ENCODE measurements at regions not wholly inside any gene's neighbourhood (a gene's known extent, or its start where the extent isn't known, plus 50 kb on each side); places are given as distances from the start of the nearest gene placed in this dataset.

DNA sequence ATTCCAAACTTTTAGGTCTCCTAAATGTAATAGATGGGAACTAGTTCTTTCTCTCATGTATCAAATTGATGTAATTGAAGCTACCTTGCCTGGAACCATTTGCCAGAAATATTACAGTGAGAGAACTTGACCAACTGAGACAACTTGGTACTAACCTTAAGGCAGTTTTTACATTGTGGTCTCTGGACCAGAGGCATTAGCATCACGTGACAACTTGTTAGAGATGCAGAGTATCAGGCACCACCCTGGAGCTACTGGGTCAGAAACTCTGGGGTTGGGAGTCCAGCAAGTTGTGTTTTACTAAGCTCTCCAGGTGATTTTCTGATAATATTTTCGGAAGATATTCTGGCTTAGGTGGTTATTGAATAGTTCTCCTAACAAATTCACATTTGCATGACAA lies 982.1 kb upstream of the SLC35B3 start:
- Histone ChIP-seq H3K4me1 (ENCODE audit: control insufficient read depth in 3 of 3, insufficient read depth in 2 of 3, low read depth in 1 of 3, low read length in 2 of 3) (no peaks in the 10 kb centered on the region), H3K27me3 (ENCODE audit: control insufficient read depth in 3 of 3, insufficient read depth in 3 of 3, low read length in 3 of 3) (no peaks in the 10 kb centered on the region), H3K9me3 (ENCODE audit: control insufficient read depth in 2 of 2, insufficient read depth in 1 of 2, low read depth in 1 of 2, low read length in 1 of 2) (no peaks in the 10 kb centered on the region), H3K27ac (ENCODE audit: low read depth in 1 of 3, low read length in 2 of 3) (no peak overlapping the region), H3K4me3 (ENCODE audit: low read depth in 1 of 3, low read length in 3 of 3) (no peak overlapping the region), H3K36me3 (ENCODE audit: control insufficient read depth in 3 of 3, insufficient read depth in 2 of 3, low read depth in 1 of 3, low read length in 3 of 3) (no peaks in the 10 kb centered on the region)
- WGBS, 3 donors = 56 to 72% (median 70%) methylated on average over 2 of the region's 2 CpGs
- no peak for DNase-seq
- FAIRE-seq = no peak

DNA sequence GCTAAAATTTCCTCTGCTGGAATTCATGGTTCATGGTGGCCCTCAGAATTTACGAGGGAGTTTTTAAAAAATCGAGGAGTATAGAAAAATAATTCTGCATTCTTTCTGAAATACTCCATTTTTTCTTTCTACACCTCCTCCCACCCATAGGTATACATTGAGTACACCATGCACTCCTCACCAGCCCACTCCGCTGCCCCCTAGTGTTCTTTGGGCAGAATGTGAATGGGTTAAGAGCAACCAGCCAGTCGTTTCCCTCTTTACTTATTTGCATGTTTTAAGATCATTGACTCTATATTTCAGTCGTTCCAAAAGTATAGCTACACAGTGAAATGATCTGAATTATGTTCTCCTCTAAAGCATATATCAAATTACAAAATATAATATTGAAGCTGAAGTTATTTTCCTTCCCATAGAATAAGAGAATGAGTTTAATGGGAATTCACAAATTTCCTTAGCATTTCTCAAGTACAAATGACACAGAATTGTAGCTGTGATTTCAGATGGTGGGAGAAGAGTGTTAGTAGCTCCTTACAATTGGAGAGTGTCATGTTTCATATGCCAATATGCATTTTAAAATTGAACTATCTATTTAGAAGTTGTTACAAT lies 977.7 kb upstream of the SLC35B3 start:
- FAIRE-seq (no peak), DNase-seq (peak in 1 of 2 donors; percentile 2)
- no peaks in the 10 kb centered on the region for H3K27me3 ChIP-seq (ENCODE audit: control insufficient read depth in 3 of 3, insufficient read depth in 3 of 3, low read length in 3 of 3)
- no peak overlapping the region for H3K4me3 ChIP-seq (ENCODE audit: low read depth in 1 of 3, low read length in 3 of 3)
- 26 to 32% (median 30%) methylated on average over 5 of the region's 5 CpGs for WGBS, 3 donors
- no peak overlapping the region for H3K27ac ChIP-seq (ENCODE audit: low read depth in 1 of 3, low read length in 2 of 3)
- no peaks in the 10 kb centered on the region for H3K36me3 ChIP-seq (ENCODE audit: control insufficient read depth in 3 of 3, insufficient read depth in 2 of 3, low read depth in 1 of 3, low read length in 3 of 3)
- no peaks in the 10 kb centered on the region for H3K9me3 ChIP-seq (ENCODE audit: control insufficient read depth in 2 of 2, insufficient read depth in 1 of 2, low read depth in 1 of 2, low read length in 1 of 2)
- no peaks in the 10 kb centered on the region for H3K4me1 ChIP-seq (ENCODE audit: control insufficient read depth in 3 of 3, insufficient read depth in 2 of 3, low read depth in 1 of 3, low read length in 2 of 3)

DNA sequence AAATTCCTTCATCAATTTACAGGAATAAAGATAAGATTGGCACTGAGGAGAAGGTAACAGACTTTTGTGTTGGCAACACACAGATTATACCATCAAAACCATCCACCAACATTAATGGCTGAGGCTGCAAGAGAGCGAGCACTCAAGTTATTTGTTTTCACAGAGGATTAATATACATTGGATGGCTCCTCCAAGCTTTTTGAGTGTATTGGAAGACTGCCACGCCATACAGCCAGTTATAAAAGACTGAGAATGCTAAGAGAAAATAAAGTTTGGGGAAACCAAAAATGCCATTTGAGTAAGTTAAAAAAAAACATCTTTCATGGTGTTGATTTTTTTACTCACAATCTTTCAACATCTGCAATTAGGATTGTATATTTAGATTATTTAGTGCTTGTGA lies 973.8 kb upstream of the SLC35B3 start:
- WGBS, 3 donors = 48 to 55% (median 54%) methylated on average over 2 of the region's 2 CpGs
- Histone ChIP-seq H3K27me3 (ENCODE audit: control insufficient read depth in 3 of 3, insufficient read depth in 3 of 3, low read length in 3 of 3) (no peaks in the 10 kb centered on the region), H3K9me3 (ENCODE audit: control insufficient read depth in 2 of 2, insufficient read depth in 1 of 2, low read depth in 1 of 2, low read length in 1 of 2) (no peaks in the 10 kb centered on the region), H3K36me3 (ENCODE audit: control insufficient read depth in 3 of 3, insufficient read depth in 2 of 3, low read depth in 1 of 3, low read length in 3 of 3) (no peaks in the 10 kb centered on the region), H3K27ac (ENCODE audit: low read depth in 1 of 3, low read length in 2 of 3) (no peak overlapping the region), H3K4me1 (ENCODE audit: control insufficient read depth in 3 of 3, insufficient read depth in 2 of 3, low read depth in 1 of 3, low read length in 2 of 3) (no peaks in the 10 kb centered on the region), H3K4me3 (ENCODE audit: low read depth in 1 of 3, low read length in 3 of 3) (no peak overlapping the region)
- FAIRE-seq (no peak), DNase-seq (no peak)

DNA sequence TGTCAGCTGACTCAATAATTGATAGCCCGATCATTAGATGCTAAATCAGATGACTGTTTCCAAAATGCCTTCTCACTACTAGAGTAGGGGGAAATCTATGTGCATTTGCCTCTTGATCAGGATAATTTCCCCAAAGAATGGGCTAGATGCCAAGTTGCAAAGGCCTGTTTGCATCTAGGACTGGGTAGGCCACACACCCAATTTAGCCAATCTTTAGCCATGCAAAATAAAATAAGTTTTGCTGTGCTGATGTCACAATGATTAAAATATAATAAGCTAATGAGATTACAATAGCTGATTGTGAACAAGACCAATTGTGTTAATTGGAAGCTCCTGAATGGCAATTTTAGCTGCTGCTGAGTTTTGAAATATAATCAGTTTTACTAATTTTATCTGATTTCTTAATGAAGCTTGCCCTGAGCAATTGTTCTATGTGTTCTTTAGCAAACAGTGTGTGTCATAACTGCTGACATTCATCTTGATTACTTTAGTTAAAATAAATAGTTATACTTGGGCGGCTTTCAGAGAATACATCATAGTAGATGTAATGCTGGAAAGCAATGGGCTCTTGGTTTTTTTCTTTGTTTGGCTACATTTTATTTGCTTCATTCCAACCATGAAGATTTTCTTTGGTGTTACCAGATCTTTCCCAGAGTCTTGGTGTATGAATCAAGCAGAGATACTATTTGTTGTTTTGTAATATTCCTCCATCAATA lies 973.2 kb upstream of the SLC35B3 start:
- H3K9me3 ChIP-seq (ENCODE audit: control insufficient read depth in 2 of 2, insufficient read depth in 1 of 2, low read depth in 1 of 2, low read length in 1 of 2) = no peaks in the 10 kb centered on the region
- no peak overlapping the region for H3K4me3 ChIP-seq (ENCODE audit: low read depth in 1 of 3, low read length in 3 of 3)
- WGBS, 3 donors = 76 to 89% (median 79%) methylated on average over 2 of the region's 2 CpGs
- no peak overlapping the region for H3K27ac ChIP-seq (ENCODE audit: low read depth in 1 of 3, low read length in 2 of 3)
- H3K27me3 ChIP-seq (ENCODE audit: control insufficient read depth in 3 of 3, insufficient read depth in 3 of 3, low read length in 3 of 3) = no peaks in the 10 kb centered on the region
- H3K4me1 ChIP-seq (ENCODE audit: control insufficient read depth in 3 of 3, insufficient read depth in 2 of 3, low read depth in 1 of 3, low read length in 2 of 3) = no peaks in the 10 kb centered on the region
- DNase-seq (no peak), FAIRE-seq (no peak)
- H3K36me3 ChIP-seq (ENCODE audit: control insufficient read depth in 3 of 3, insufficient read depth in 2 of 3, low read depth in 1 of 3, low read length in 3 of 3) = no peaks in the 10 kb centered on the region

DNA sequence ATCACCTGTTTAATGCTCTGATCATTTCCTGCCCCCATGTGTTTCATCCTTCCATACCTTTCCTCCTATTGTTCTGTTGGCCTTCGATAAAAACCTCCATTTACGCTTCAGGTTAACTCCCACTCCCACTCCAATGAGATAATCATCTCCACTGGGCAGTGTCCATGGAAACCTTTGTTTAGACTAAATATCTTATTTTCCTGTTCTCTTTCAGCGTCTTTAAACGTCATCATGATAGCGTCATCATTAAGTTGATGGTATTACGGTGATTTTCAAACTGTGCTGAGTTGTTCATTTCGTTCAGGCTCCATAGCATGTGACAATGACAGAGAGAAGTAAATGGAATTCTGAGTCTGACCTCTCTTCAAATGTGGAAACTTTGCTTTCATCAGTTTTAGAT lies 970.5 kb upstream of the SLC35B3 start:
- Histone ChIP-seq H3K27ac (ENCODE audit: low read depth in 1 of 3, low read length in 2 of 3) (no peak overlapping the region), H3K9me3 (ENCODE audit: control insufficient read depth in 2 of 2, insufficient read depth in 1 of 2, low read depth in 1 of 2, low read length in 1 of 2) (no peaks in the 10 kb centered on the region), H3K4me1 (ENCODE audit: control insufficient read depth in 3 of 3, insufficient read depth in 2 of 3, low read depth in 1 of 3, low read length in 2 of 3) (no peaks in the 10 kb centered on the region), H3K27me3 (ENCODE audit: control insufficient read depth in 3 of 3, insufficient read depth in 3 of 3, low read length in 3 of 3) (no peaks in the 10 kb centered on the region), H3K4me3 (ENCODE audit: low read depth in 1 of 3, low read length in 3 of 3) (no peak overlapping the region), H3K36me3 (ENCODE audit: control insufficient read depth in 3 of 3, insufficient read depth in 2 of 3, low read depth in 1 of 3, low read length in 3 of 3) (no peaks in the 10 kb centered on the region)
- DNase-seq (no peak), FAIRE-seq (no peak)
- 69 to 81% (median 72%) methylated on average over 7 of the region's 7 CpGs for WGBS, 3 donors

DNA sequence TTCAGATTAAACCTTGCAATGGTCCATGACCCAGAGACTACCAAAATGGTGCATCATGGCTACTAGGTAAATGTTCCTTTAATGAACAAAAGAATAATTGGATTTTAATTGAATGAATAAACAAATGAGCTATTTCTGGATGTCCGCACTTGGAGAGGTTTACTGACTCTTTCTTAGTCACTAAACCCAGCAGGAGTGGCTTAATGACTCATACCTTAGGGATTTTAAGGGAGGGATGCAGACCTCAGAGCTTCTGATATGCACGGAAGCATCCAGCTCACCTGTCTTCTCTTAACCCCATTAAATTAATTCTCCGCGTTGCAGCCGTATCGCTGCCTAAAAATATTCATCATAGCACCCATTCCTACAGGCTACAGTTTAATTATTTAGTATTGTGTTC lies 970.0 kb upstream of the SLC35B3 start:
- Histone ChIP-seq H3K4me1 (ENCODE audit: control insufficient read depth in 3 of 3, insufficient read depth in 2 of 3, low read depth in 1 of 3, low read length in 2 of 3) (no peaks in the 10 kb centered on the region), H3K9me3 (ENCODE audit: control insufficient read depth in 2 of 2, insufficient read depth in 1 of 2, low read depth in 1 of 2, low read length in 1 of 2) (no peaks in the 10 kb centered on the region), H3K36me3 (ENCODE audit: control insufficient read depth in 3 of 3, insufficient read depth in 2 of 3, low read depth in 1 of 3, low read length in 3 of 3) (no peaks in the 10 kb centered on the region), H3K4me3 (ENCODE audit: low read depth in 1 of 3, low read length in 3 of 3) (no peak overlapping the region), H3K27ac (ENCODE audit: low read depth in 1 of 3, low read length in 2 of 3) (no peak overlapping the region), H3K27me3 (ENCODE audit: control insufficient read depth in 3 of 3, insufficient read depth in 3 of 3, low read length in 3 of 3) (no peaks in the 10 kb centered on the region)
- DNase-seq = no peak
- 80 to 89% (median 86%) methylated on average over 6 of the region's 6 CpGs for WGBS, 3 donors
- no peak for FAIRE-seq

DNA sequence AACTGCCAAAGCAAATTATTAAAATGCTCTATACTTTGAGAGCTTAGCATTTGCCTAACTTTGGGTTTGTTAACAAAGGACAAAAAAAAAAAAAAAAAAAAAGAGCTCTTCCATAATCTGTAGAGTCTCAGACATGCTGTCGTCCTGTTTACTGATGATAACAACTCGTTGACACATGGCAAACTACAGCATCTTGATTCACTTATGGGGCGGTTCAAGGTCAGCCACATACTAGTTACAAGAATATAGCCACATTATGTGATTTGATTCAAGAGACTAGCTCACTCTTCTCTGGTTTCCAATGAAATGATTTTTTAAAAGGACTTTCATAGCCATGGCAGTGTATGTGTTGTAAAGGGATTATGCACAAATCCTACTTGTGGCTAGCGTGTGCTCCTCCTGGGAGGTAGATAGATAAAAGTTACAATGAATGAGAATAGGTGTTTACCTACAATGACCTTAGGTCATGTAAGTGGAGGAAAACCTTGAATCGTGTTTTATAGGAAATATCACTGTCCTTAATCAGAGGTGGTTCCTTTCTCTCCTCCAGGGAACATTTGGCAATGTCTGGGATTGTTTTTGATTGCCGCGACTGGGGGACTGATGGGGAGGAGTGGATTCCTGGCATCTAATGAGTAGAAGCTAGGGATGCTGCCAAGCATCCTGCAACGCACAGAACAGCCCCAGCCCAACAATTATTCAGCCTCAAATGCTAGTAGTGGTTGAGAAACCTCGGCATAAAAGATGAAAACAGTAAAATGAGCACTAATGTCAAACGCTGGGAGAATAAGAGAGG lies 969.2 kb upstream of the SLC35B3 start:
- FAIRE-seq (no peak), DNase-seq (no peak)
- H3K36me3 ChIP-seq (ENCODE audit: control insufficient read depth in 3 of 3, insufficient read depth in 2 of 3, low read depth in 1 of 3, low read length in 3 of 3) = no peaks in the 10 kb centered on the region
- 24 to 43% (median 35%) methylated on average over 10 of the region's 10 CpGs for WGBS, 3 donors
- no peaks in the 10 kb centered on the region for H3K4me1 ChIP-seq (ENCODE audit: control insufficient read depth in 3 of 3, insufficient read depth in 2 of 3, low read depth in 1 of 3, low read length in 2 of 3)
- no peak overlapping the region for H3K4me3 ChIP-seq (ENCODE audit: low read depth in 1 of 3, low read length in 3 of 3)
- H3K9me3 ChIP-seq (ENCODE audit: control insufficient read depth in 2 of 2, insufficient read depth in 1 of 2, low read depth in 1 of 2, low read length in 1 of 2) = no peaks in the 10 kb centered on the region
- no peak overlapping the region for H3K27ac ChIP-seq (ENCODE audit: low read depth in 1 of 3, low read length in 2 of 3)
- H3K27me3 ChIP-seq (ENCODE audit: control insufficient read depth in 3 of 3, insufficient read depth in 3 of 3, low read length in 3 of 3) = no peaks in the 10 kb centered on the region

DNA sequence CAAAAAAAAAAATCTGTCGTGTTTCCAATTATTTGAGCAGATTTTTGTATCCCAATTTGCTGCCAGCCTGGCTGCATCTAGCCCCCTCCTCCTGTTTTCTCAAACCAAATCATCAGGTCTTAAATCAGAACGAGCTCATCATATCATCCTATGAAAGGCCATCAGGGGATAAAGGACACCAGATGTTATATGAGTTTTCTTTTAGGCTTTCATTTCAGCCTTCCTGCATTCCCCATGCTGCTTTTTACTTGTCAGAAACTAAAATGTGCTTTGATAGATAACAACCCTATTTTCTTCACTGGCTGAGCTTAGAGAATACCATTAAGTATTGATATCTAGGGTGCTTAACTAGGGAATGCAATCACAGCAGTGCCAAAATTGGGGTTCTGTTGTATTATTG lies 968.4 kb upstream of the SLC35B3 start:
- Histone ChIP-seq H3K36me3 (ENCODE audit: control insufficient read depth in 3 of 3, insufficient read depth in 2 of 3, low read depth in 1 of 3, low read length in 3 of 3) (no peaks in the 10 kb centered on the region), H3K27ac (ENCODE audit: low read depth in 1 of 3, low read length in 2 of 3) (no peak overlapping the region), H3K4me1 (ENCODE audit: control insufficient read depth in 3 of 3, insufficient read depth in 2 of 3, low read depth in 1 of 3, low read length in 2 of 3) (no peaks in the 10 kb centered on the region), H3K4me3 (ENCODE audit: low read depth in 1 of 3, low read length in 3 of 3) (no peak overlapping the region), H3K9me3 (ENCODE audit: control insufficient read depth in 2 of 2, insufficient read depth in 1 of 2, low read depth in 1 of 2, low read length in 1 of 2) (peaks cover 0 to 3% of the 10 kb centered on the region in 2 donors), H3K27me3 (ENCODE audit: control insufficient read depth in 3 of 3, insufficient read depth in 3 of 3, low read length in 3 of 3) (peaks cover 0 to 5% (median 2%) of the 10 kb centered on the region in 3 donors)
- FAIRE-seq (no peak), DNase-seq (no peak)
- 18 to 48% (median 30%) methylated on average over 2 of the region's 2 CpGs for WGBS, 3 donors

Measured in small intestine (tissue), 7 donors.